ENCODE measurements at regions not wholly inside any gene's neighbourhood (a gene's known extent, or its start where the extent isn't known, plus 50 kb on each side); places are given as distances from the start of the nearest gene placed in this dataset.

GRCh38 chr1:232287676-232288569 lies 342.0 kb downstream of the SIPA1L2 start:
- TF ChIP-seq CTCF (conservative IDR thresholded peaks at IDR 0.05; ENCODE audit: low read depth, low read length) = no peak
- no peak for TF ChIP-seq EZH2phosphoT487 (IDR thresholded peaks at IDR 0.05; ENCODE audit: borderline replicate concordance, low read length)
- TF ChIP-seq EZH2 (IDR thresholded peaks at IDR 0.05; ENCODE audit: low read length, unreplicated experiment) = no peak

Measured in PC-3 (cell line).